H1 (cell line): ENCODE measurements at regions not wholly inside any gene's neighbourhood (a gene's known extent, or its start where the extent isn't known, plus 50 kb on each side); places are given as distances from the start of the nearest gene placed in this dataset.

ENCODE experiments used
- ASH2L ChIP-seq: fragments of 200-600, 300-600 bp; sonication (generic); IDR thresholded peaks from one replicate; pipeline ENCODE4 v1.7.1; 2017; ENCODE audit warnings: low read length
- ATF3 ChIP-seq: IDR thresholded peaks from 2 replicates; pipeline ENCODE4 v1.6.1; 2011; ENCODE audit warnings: low read depth, mild to moderate bottlenecking, low read length; ENCODE audit not compliant: insufficient read depth
- CTCF ChIP-seq, 3 experiments: IDR thresholded peaks; 1 replicate in 2 of 3; 2 replicates in 1 of 3; pipeline versions ENCODE4 v1.5.1 to v1.6.1; 2011; ENCODE audit warnings: low read length in 3 of 3, mild to moderate bottlenecking in 3 of 3, inconsistent platforms in 2 of 3, low read depth in 1 of 3, moderate library complexity in 1 of 3; ENCODE audit not compliant: insufficient read depth in 1 of 3; ENCODE audit errors: control extremely low read depth in 1 of 3
- EGR1 ChIP-seq: IDR thresholded peaks from 2 replicates; pipeline ENCODE4 v1.6.1; 2011; ENCODE audit warnings: low read depth, low read length, borderline replicate concordance
- EZH2 ChIP-seq: fragments of 200-600 bp; sonication (generic); IDR thresholded peaks from 2 replicates; pipeline ENCODE4 v1.7.1; 2012; ENCODE audit warnings: low read depth, mild to moderate bottlenecking, moderate library complexity, low read length, inconsistent platforms; ENCODE audit not compliant: severe bottlenecking
- JUN ChIP-seq: IDR thresholded peaks from 2 replicates; pipeline ENCODE4 v1.6.1; 2011; ENCODE audit warnings: low read depth, mild to moderate bottlenecking, improper control_type of control experiment, low read length
- JUND ChIP-seq: IDR thresholded peaks from 2 replicates; pipeline ENCODE4 v1.6.1; 2011; ENCODE audit warnings: mild to moderate bottlenecking, improper control_type of control experiment, low read length
- POLR2A ChIP-seq, 2 experiments: IDR thresholded peaks; 1 replicate in 1 of 2; 2 replicates in 1 of 2; pipeline ENCODE4 v1.6.1; 2011; ENCODE audit warnings: low read depth in 2 of 2, low read length in 2 of 2, mild to moderate bottlenecking in 2 of 2; ENCODE audit errors: control extremely low read depth in 1 of 2
- POLR2AphosphoS5 ChIP-seq: IDR thresholded peaks from 2 replicates; pipeline ENCODE4 v1.6.1; 2011; ENCODE audit warnings: low read depth, low read length

- TF ChIP-seq POLR2AphosphoS5 (no peak), CTCF (IDR thresholded peaks at IDR 0.05; ENCODE audit: control extremely low read depth in 1 of 3, insufficient read depth in 1 of 3, low read depth in 1 of 3, low read length in 3 of 3) (no peak), POLR2A (IDR thresholded peaks at IDR 0.05; ENCODE audit: control extremely low read depth in 1 of 2, low read depth in 2 of 2, low read length in 2 of 2) (no peak), JUND (no peak), EGR1 (no peak), ASH2L (no peak), EZH2 (no peak), ATF3 (no peak), JUN (no peak)
Observed at GRCh38 chr12:59429766-59430165, 166.1 kb upstream of the SLC16A7 start.
